ENCODE measurements at regions not wholly inside any gene's neighbourhood (a gene's known extent, or its start where the extent isn't known, plus 50 kb on each side); places are given as distances from the start of the nearest gene placed in this dataset.

DNA sequence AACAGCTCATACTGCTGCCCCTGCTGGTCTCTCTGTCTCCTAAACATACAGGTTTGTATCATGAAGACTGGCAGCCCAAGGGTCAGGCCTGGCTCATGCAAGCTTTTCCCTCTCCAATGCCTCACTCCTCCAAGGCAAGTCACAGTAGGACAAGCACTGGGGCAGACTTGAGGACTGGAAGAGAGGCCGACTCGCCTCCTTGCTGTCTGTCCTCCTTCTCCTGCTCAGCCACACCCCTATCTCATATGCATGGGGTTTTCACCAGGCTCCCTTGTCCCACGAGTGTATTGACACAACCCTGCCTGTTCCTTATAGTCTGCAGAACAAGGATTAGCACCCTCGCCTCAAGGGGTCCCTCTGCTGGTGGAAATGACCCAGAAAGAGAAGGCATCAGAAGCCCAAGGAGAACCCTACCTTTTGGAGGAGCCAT is 223.7 kb downstream of the SOX11 start:
- no peak for DNase-seq

DNA sequence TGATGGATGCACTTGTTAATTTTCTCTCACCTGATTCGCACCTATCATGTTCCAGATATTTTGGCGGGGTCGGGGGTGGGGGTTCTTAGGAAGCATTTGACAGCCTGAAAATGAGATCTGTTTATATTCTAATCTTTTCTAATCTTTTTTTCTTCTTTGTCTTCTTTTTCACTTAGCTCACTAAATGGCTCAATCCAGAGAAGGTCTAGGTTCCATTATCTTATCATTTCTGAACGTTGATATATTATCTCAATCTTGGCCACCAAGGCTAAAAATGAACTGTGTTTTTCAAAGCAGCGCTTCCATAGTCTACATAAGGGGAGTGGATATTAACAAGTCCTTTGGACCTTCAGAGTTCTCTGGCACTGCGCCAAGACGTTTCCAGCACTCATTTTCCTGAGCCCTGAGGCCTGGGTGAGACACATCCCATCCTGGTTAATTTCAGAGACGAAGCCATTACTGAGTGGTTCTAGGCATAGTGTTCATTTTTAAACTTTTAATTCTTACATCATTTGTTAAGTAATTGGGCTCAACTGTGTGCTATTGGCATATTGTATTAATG is 229.0 kb downstream of the SOX11 start:
- DNase-seq = no peak

DNA sequence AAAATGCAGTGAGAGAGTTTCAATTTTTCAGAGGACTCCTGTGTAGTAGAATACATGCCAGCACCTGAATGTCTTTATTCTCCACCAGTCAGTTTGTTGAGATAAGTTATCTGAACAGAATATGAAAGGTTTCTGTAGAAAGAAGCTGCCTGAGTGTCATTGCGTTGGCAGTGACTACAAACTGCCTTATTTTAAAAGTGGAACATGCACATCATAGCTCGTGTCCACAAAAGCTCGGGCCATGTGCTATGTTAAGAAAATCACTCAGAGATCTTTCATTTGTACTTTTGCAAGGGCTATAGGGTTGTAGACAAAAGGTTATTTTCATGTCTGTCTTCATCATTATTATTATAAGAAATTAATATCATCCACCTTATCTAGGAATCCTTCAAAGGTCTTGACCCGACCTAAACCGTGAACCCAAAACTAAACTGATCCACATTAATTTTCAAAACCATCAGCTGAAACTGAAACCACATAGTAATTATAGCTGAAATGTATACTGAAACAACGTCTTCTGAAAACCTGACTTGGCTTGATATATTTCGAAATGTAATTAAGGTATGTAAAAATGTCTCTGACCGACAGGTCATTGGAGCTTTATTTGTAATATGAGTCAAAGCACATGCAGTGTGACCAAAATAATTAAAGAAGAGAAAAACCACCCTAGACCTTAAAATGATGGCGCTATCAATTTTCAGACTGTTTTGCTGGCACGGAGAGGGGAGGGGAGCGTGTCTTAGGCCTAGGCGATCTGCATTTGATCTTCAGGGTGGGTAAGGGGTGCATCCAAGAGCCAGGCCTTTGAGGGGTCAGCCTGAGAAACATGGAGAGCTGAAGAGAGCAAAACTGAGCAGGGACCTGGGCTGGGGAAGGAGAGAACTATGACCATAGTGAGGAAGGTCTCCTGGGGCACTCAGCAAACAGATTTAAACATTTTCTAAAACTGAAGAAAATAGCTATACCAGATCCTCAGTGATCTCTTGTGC is 232.1 kb downstream of the SOX11 start:
- DNase-seq = no peak

DNA sequence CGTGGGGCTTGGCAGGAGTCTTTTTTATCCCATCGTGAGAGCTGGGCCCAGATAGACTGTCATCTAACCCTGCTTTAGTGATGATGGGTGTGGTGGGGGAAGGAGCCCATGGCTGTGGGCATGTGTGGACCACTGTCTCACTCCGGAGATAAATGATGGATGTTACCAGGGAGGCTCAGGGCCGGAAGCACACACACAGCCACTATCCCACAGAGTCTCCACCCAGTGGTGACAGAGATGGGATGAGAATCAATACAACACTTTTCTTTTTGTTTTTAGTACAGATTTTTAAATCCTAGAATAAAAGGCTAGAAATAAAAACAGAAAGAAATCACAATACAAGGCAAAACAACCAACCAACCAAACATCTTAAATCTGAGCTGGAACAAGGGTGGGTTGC is 233.4 kb downstream of the SOX11 start:
- DNase-seq = no peak

- no peak for DNase-seq
Measured at GRCh38 chr2:5926871-5927512, 234.8 kb downstream of the SOX11 start.

GRCh38 chr2:5932556-5933469 is 240.6 kb downstream of the SOX11 start:
- DNase-seq = peak; percentile 54

DNA sequence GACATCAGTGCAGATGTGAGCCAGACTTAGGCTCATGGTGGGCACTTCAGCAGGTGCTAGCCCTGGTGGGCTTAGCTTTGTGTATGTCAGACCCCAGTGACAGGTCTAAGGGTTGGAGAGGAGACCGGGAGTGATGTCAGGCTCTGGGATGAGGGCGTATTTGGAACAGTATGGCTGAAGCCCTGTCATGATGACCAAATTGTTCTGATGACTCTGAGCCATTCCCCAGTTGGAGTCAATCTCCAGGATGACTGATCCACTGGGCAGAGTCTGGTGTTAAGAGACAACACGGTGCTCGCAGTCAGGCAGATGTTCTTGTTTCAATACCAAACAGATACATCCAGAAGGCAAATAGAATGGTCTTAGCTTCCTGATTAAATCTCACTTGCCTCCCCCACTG is 241.5 kb downstream of the SOX11 start:
- no peak for DNase-seq

- no peak for DNase-seq
Measured at GRCh38 chr2:5937321-5937720, 245.1 kb downstream of the SOX11 start.

DNA sequence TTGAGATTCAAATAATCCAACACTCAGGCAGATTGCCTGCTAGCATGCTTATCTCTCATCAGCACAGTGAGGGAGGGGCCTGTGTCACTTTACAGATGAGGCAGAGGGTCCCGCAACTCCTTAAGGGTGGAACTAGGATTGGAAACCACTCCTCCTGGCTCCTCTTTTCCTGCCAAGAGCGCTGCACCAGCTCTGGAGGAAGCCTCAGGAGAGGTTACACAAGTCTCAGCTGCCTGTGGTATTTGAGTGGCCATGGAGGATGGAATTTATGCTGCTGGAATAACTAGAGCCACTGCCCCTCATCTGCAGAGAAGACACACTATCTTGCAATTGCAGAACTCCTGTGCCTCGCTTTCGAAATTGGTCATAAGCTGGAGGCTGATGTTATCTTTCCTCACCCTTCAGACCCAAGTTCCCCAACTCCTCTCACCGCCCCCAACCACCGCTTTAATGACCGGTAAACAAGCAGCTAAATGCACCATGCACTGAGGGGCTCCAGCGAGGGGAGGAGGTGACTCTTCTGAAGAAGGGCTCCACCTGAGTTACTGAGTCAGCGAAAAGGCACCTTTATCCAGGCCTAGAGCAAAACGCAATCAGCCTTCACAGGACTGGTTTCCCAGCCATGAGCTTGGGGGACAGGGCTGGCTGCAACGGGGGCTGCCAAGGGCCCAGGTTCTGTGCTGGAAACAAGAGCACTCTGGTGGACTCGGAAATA is 245.8 kb downstream of the SOX11 start:
- no peak for DNase-seq

DNA sequence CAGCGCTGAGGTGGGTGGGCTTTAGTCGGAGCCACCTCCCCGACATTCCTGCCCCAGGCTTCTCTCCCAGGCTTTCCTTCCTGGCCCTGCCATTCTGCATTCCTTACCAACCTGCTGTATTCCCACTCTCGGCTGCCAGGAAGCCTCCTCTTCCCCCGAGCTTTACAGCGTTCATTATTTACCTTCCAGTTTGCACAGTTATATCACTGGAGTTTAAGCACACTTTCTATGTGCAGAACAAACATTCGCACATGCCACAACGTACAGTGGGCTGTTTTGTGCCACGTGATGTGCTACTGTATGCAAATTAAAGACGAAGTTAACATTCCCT is 246.3 kb downstream of the SOX11 start:
- DNase-seq = no peak

- no peak for DNase-seq
Measured at GRCh38 chr2:5939553-5939952, 247.4 kb downstream of the SOX11 start.

DNA sequence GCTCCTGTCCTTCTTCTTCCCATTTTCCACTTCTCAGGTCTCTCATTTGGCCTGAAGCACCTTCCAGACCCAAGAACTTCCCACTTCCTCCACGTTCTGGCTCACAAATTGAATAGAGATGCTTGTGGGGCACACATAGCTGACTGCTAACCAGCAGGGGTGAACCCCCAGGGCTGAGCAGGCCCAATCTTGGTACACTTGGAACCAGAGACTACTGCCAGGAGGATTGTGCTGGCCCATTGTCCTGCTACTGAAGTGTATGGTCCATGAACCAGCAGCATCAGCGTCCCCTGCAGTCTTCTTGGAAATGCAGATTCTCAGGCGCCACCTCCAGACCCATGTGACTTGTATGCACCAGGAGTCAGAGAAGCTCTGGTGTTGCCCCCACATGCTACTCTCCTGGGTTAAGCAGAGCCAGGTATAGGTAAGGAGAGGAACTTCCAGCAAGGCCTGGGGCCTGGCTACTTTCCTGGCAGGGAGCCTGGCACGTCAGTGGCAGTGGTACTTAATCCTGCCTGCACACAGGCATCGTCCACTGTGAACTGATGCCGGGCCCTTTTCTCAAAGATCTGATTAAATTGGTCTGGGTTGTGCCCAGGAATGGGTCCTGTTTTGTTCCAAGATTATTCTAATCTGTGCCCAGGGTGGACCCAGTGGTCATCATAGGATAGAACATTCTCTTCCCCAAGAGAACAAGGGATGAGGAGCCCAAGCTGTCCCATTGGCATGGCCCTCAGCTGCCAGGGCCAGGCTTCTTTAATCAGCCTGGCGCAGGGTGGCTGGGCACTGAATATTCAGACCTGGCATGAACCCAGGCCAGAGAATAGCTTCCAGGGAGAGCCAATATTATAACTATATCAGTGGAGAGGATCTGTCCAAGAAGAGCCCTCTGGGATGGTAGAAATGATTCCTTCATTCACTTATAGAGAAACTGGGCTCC is 248.7 kb downstream of the SOX11 start:
- DNase-seq = no peak

DNA sequence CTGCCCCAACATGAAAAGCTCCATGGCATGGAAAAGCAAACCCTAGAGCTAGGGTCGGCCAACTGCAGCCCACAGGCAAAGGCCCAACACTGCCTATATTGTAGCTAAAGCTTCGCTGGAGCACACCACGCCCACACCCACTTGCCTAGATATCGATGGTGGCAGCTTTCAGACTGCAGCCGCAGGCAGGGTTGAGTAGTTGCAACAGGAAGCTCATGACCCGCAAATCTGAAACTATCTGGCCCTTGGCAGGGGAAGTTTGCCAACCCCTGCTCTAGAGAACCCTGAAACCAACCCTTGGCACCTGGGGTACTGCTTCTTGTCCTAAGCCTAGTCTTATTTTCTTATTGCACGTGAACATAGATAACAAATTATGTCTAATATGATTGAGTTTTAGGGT is 250.0 kb downstream of the SOX11 start:
- no peak for DNase-seq

- DNase-seq = no peak
Measured at GRCh38 chr2:5945742-5946141, 253.6 kb downstream of the SOX11 start.

- no peak for DNase-seq
Measured at GRCh38 chr2:5946225-5947115, 254.3 kb downstream of the SOX11 start.

GRCh38 chr2:5950736-5951135 is 258.6 kb downstream of the SOX11 start:
- no peak for DNase-seq

- DNase-seq = no peak
Measured at GRCh38 chr2:5951471-5951870, 259.3 kb downstream of the SOX11 start.

DNA sequence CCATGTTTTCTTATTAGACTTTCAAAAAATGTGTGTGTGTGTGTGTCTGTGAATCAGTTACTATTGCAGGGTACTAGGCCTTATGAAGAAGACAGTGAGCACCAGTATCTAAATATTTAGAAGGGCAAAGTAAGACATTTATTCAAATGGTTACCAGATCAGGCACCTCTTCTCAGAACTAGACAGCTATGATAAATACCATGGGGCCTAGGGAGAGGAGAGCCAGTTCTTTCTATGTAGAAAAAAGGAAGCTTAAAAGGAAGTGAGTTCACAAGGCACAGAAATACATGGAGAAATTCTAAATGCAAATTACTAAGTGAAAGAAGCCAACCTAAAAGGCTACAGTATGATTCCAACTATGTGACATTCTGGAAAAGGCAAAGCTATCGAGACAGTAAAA is 261.3 kb downstream of the SOX11 start:
- DNase-seq = no peak

- DNase-seq = no peak
Measured at GRCh38 chr2:5954509-5954908, 262.3 kb downstream of the SOX11 start.

DNA sequence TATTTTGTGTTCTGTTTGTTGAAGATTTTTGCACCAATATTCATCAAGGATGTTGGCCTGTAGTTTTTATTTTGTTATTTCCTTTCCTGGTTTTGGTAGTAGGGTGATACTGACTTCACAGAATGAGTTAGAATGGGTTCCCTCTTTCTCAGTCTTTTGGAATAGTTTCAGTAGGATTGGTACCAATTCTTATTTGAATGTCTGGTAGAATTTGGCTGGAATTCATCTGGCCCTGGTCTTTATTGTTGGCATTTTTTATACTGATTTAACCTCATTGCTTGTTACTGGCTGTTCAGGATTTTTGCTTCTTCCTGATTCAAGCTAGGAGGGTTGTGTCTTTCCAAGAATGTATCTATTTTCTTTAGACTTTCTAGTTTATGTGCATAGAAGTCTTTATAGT is 263.7 kb downstream of the SOX11 start:
- DNase-seq = no peak

Measured in occipital lobe (tissue), 1 donor.